Neural progenitor cell (in vitro differentiated cells): ENCODE measurements at regions not wholly inside any gene's neighbourhood (a gene's known extent, or its start where the extent isn't known, plus 50 kb on each side); places are given as distances from the start of the nearest gene placed in this dataset.

Source experiments
- DNase-seq: peaks from one replicate; pipeline ENCODE4 v3.0.0-alpha.2; 2016; ENCODE audit warnings: low spot score
- H2AFZ ChIP-seq: fragments of 200-600 bp; sonication (generic); replicated peaks from 2 replicates; pipeline ENCODE4 v1.6.1; 2016; ENCODE audit warnings: antibody characterized with exemption
- H3F3A ChIP-seq: fragments of 200-600 bp; sonication (generic); 2 replicates; pipeline ENCODE4 v1.6.1; 2016; ENCODE audit warnings: antibody characterized with exemption, low read depth
- H3K27ac ChIP-seq: fragments of 200-600 bp; sonication (generic); 2 replicates; pipeline ENCODE4 v1.5.1; 2016; ENCODE audit warnings: mild to moderate bottlenecking
- H3K27me3 ChIP-seq: fragments of 200-600 bp; sonication (generic); 2 replicates; pipeline ENCODE4 v1.6.1; 2016; ENCODE audit warnings: mild to moderate bottlenecking, moderate library complexity
- H3K36me3 ChIP-seq: fragments of 200-600 bp; sonication (generic); 2 replicates; pipeline ENCODE4 v1.5.1; 2016
- H3K4me1 ChIP-seq: fragments of 200-600 bp; sonication (generic); 2 replicates; pipeline ENCODE4 v1.6.1; 2016; ENCODE audit warnings: mixed run types
- H3K4me2 ChIP-seq: fragments of 200-600 bp; sonication (generic); 2 replicates; pipeline ENCODE4 v1.6.1; 2016
- H3K4me3 ChIP-seq: fragments of 200-600 bp; sonication (generic); 2 replicates; pipeline ENCODE4 v1.5.1; 2016
- H3K79me2 ChIP-seq: fragments of 200-600 bp; sonication (generic); 2 replicates; pipeline ENCODE4 v1.6.1; 2016; ENCODE audit warnings: low read depth
- H3K9ac ChIP-seq: fragments of 200-600 bp; sonication (generic); 2 replicates; pipeline ENCODE4 v1.6.1; 2016
- H3K9me3 ChIP-seq: fragments of 200-600 bp; sonication (generic); 2 replicates; pipeline ENCODE4 v1.5.1; 2016; ENCODE audit warnings: low read depth
- H4K20me1 ChIP-seq: fragments of 200-600 bp; sonication (generic); 2 replicates; pipeline ENCODE4 v1.6.1; 2016; ENCODE audit warnings: low read depth
- H3K27ac Mint-ChIP-seq: 3 replicates; pipeline ENCODE4 v1.8.0; 2021; ENCODE audit warnings: mixed read lengths
- H3K27me3 Mint-ChIP-seq: 2 replicates; pipeline ENCODE4 v1.8.0; 2022; ENCODE audit warnings: low read depth, mild to moderate bottlenecking, inconsistent platforms, moderate library complexity, mixed read lengths; ENCODE audit not compliant: insufficient read depth
- H3K36me3 Mint-ChIP-seq: 3 replicates; pipeline ENCODE4 v1.8.0; 2021; ENCODE audit warnings: mixed read lengths
- H3K4me1 Mint-ChIP-seq: 3 replicates; pipeline ENCODE4 v1.8.0; 2021; ENCODE audit warnings: mixed read lengths
- H3K4me3 Mint-ChIP-seq: 3 replicates; pipeline ENCODE4 v1.8.0; 2021; ENCODE audit warnings: mild to moderate bottlenecking, moderate library complexity, mixed read lengths
- H3K9me3 Mint-ChIP-seq: 3 replicates; pipeline ENCODE4 v1.8.0; 2020; ENCODE audit warnings: mixed read lengths
- EZH2 ChIP-seq: fragments of 200-600 bp; sonication (generic); IDR thresholded peaks from 2 replicates; pipeline ENCODE4 v1.6.1; 2017; ENCODE audit warnings: antibody characterized with exemption, mild to moderate bottlenecking, moderate library complexity
- EZH2phosphoT487 ChIP-seq: fragments of 200-600 bp; sonication (generic); IDR thresholded peaks from 2 replicates; pipeline ENCODE4 v1.6.1; 2017; ENCODE audit warnings: antibody characterized with exemption
- TF ChIP-seq, protein P1 (sequence below): fragments of 200-600 bp; sonication (generic); IDR thresholded peaks from 2 replicates; pipeline ENCODE4 v1.5.1; 2017; ENCODE audit warnings: antibody characterized with exemption, mild to moderate bottlenecking

DNA sequence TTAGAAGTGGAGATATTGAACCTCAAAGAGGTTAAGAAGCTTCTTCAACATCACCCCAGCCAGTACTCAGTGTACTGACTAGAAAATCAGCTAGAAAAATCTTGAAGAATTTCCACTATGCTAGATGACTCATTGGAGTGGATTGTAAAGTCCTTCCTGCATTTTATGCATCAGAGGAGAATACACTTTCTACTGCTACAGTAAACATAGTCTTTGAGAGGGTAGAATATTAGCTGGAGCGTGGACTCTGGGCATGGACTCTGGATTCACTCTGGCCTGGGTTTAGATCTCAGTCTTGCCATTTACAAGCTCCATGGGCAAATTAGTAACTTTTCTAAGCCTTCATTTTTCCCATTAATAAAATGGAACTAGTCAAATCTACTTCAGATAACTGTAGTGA lies 215.9 kb downstream of the IRS1 start:
- peaks cover 2% of the 10 kb centered on the region for H3K36me3 Mint-ChIP-seq
- H2AFZ ChIP-seq, result no peak overlapping the region
- no peak overlapping the region for H3K9ac ChIP-seq
- H3K27ac ChIP-seq, result no peak overlapping the region
- no peak for DNase-seq
- peaks cover 4% of the 10 kb centered on the region for H3K4me1 Mint-ChIP-seq
- no peak overlapping the region for H3K4me2 ChIP-seq
- H3K9me3 ChIP-seq, result no peaks in the 10 kb centered on the region
- H3K4me1 ChIP-seq, result no peaks in the 10 kb centered on the region
- no peak overlapping the region for H3K4me3 ChIP-seq
- H3K79me2 ChIP-seq, result no peaks in the 10 kb centered on the region
- H3K27ac Mint-ChIP-seq, result no peak overlapping the region
- no peaks in the 10 kb centered on the region for H4K20me1 ChIP-seq
- peaks cover 2% of the 10 kb centered on the region for H3K27me3 Mint-ChIP-seq
- no peaks in the 10 kb centered on the region for H3K27me3 ChIP-seq
- no peak overlapping the region for H3K4me3 Mint-ChIP-seq
- no peaks in the 10 kb centered on the region for H3F3A ChIP-seq
- no peak for TF ChIP-seq EZH2phosphoT487
- TF ChIP-seq, protein P1, sequence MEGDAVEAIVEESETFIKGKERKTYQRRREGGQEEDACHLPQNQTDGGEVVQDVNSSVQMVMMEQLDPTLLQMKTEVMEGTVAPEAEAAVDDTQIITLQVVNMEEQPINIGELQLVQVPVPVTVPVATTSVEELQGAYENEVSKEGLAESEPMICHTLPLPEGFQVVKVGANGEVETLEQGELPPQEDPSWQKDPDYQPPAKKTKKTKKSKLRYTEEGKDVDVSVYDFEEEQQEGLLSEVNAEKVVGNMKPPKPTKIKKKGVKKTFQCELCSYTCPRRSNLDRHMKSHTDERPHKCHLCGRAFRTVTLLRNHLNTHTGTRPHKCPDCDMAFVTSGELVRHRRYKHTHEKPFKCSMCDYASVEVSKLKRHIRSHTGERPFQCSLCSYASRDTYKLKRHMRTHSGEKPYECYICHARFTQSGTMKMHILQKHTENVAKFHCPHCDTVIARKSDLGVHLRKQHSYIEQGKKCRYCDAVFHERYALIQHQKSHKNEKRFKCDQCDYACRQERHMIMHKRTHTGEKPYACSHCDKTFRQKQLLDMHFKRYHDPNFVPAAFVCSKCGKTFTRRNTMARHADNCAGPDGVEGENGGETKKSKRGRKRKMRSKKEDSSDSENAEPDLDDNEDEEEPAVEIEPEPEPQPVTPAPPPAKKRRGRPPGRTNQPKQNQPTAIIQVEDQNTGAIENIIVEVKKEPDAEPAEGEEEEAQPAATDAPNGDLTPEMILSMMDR, result no peak
- no peak for TF ChIP-seq EZH2
- H3K9me3 Mint-ChIP-seq, result peaks cover 3% of the 10 kb centered on the region
- H3K36me3 ChIP-seq, result no peaks in the 10 kb centered on the region

DNA sequence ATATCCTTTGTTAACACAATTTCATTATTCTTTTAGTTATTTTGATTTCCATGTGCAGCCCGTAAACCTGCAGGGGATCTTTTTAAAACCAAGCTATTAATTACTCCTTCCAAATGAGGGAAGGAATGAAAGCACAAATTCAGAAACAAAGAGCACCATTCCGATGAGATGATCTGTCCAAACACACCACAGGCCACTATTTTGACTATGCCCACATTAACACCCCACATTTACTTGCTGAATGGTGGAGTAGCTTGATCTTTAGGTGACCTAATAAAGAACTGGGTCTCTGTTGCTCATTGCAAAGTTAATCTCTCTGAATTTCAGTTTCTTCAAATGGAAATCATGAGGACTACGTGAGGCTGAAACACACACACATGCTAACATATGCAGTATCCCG lies 218.0 kb downstream of the IRS1 start:
- no peak overlapping the region for H3K4me3 Mint-ChIP-seq
- peaks cover 4% of the 10 kb centered on the region for H3K4me1 Mint-ChIP-seq
- Histone ChIP-seq H3K4me3 (no peak overlapping the region), H3K36me3 (no peaks in the 10 kb centered on the region), H3K79me2 (no peaks in the 10 kb centered on the region), H3K9ac (no peak overlapping the region), H3K4me1 (no peaks in the 10 kb centered on the region), H3F3A (no peaks in the 10 kb centered on the region), H3K27me3 (no peaks in the 10 kb centered on the region), H3K27ac (no peak overlapping the region), H4K20me1 (no peaks in the 10 kb centered on the region), H3K4me2 (no peak overlapping the region), H2AFZ (no peak overlapping the region), H3K9me3 (no peaks in the 10 kb centered on the region)
- TF ChIP-seq EZH2, result no peak
- TF ChIP-seq, protein P1, result no peak
- TF ChIP-seq EZH2phosphoT487, result no peak
- H3K9me3 Mint-ChIP-seq, result peaks cover 3% of the 10 kb centered on the region
- peaks cover 2% of the 10 kb centered on the region for H3K36me3 Mint-ChIP-seq
- H3K27me3 Mint-ChIP-seq, result peaks cover 2% of the 10 kb centered on the region
- DNase-seq, result no peak
- no peak overlapping the region for H3K27ac Mint-ChIP-seq

DNA sequence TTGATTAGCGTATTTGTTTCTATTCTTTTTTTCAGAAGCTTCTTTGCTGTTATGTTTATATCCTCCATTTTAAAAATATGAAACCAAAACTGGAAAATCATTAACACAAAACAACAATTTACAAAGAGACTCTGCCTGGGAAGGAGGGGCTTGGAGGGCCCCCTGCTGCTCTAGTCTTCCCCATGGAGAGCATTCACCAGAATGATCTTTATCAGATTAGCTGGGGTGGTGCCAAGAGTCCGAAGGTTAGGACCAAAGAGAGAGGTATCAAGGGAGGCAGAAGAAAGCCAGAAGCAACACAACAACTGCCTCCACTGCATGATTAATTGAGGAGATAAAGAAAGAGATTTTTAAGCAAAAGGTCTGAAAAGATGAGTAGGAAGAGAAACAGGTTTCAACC lies 218.6 kb downstream of the IRS1 start:
- DNase-seq, result no peak
- H3K36me3 Mint-ChIP-seq, result no peaks in the 10 kb centered on the region
- H3K4me3 ChIP-seq, result no peak overlapping the region
- no peak overlapping the region for H3K27ac ChIP-seq
- no peak overlapping the region for H2AFZ ChIP-seq
- H3K9me3 Mint-ChIP-seq, result peaks cover under 1% of the 10 kb centered on the region
- H3K27me3 ChIP-seq, result no peaks in the 10 kb centered on the region
- no peak for TF ChIP-seq EZH2
- TF ChIP-seq, protein P1, result no peak
- no peak for TF ChIP-seq EZH2phosphoT487
- no peaks in the 10 kb centered on the region for H4K20me1 ChIP-seq
- H3K4me2 ChIP-seq, result no peak overlapping the region
- H3K27ac Mint-ChIP-seq, result no peak overlapping the region
- no peak overlapping the region for H3K9ac ChIP-seq
- no peaks in the 10 kb centered on the region for H3F3A ChIP-seq
- H3K4me3 Mint-ChIP-seq, result no peak overlapping the region
- no peaks in the 10 kb centered on the region for H3K79me2 ChIP-seq
- H3K4me1 ChIP-seq, result no peaks in the 10 kb centered on the region
- peaks cover 2% of the 10 kb centered on the region for H3K27me3 Mint-ChIP-seq
- H3K9me3 ChIP-seq, result no peaks in the 10 kb centered on the region
- H3K36me3 ChIP-seq, result no peaks in the 10 kb centered on the region
- H3K4me1 Mint-ChIP-seq, result peaks cover 4% of the 10 kb centered on the region

DNA sequence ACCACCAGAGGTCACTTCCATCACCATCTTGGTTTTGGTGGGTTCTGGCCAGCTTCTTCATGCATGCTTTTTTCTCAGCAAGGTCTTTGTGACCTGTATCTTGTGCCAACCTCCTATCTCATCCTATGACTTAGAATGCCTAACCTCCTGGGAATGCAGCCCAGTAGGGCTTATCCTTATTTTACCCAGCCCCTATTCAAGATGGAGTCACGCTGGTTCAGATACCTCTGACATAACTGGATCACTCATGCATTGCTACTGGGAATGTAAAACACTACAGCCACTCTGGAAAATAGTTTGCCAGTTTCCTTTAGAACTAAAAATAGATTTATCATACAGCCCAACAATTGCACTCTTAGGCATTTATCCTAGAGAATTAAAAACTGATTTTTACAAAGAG lies 219.2 kb downstream of the IRS1 start:
- no peaks in the 10 kb centered on the region for H4K20me1 ChIP-seq
- H3K79me2 ChIP-seq, result no peaks in the 10 kb centered on the region
- H3K27ac ChIP-seq, result no peak overlapping the region
- TF ChIP-seq, protein P1, result no peak
- TF ChIP-seq EZH2 (no peak), EZH2phosphoT487 (no peak)
- no peak overlapping the region for H2AFZ ChIP-seq
- H3K36me3 ChIP-seq, result no peaks in the 10 kb centered on the region
- no peak overlapping the region for H3K4me2 ChIP-seq
- H3K9me3 Mint-ChIP-seq, result peaks cover 3% of the 10 kb centered on the region
- H3K4me3 ChIP-seq, result no peak overlapping the region
- no peaks in the 10 kb centered on the region for H3K36me3 Mint-ChIP-seq
- H3K27ac Mint-ChIP-seq, result no peak overlapping the region
- H3K27me3 ChIP-seq, result no peaks in the 10 kb centered on the region
- no peak for DNase-seq
- peaks cover 2% of the 10 kb centered on the region for H3K27me3 Mint-ChIP-seq
- H3K4me1 Mint-ChIP-seq, result peaks cover 4% of the 10 kb centered on the region
- H3K9ac ChIP-seq, result no peak overlapping the region
- H3K4me3 Mint-ChIP-seq, result no peak overlapping the region
- no peaks in the 10 kb centered on the region for H3K4me1 ChIP-seq
- H3K9me3 ChIP-seq, result no peaks in the 10 kb centered on the region
- H3F3A ChIP-seq, result no peaks in the 10 kb centered on the region
